GM12872 (cell line): ENCODE measurements at regions not wholly inside any gene's neighbourhood (a gene's known extent, or its start where the extent isn't known, plus 50 kb on each side); places are given as distances from the start of the nearest gene placed in this dataset.

Source experiments
- TF ChIP-seq, protein P1 (sequence below): IDR thresholded peaks from 3 replicates; pipeline ENCODE4 v1.5.1; 2011; ENCODE audit warnings: low read depth, mild to moderate bottlenecking, low read length, moderate library complexity; ENCODE audit not compliant: insufficient read depth

DNA sequence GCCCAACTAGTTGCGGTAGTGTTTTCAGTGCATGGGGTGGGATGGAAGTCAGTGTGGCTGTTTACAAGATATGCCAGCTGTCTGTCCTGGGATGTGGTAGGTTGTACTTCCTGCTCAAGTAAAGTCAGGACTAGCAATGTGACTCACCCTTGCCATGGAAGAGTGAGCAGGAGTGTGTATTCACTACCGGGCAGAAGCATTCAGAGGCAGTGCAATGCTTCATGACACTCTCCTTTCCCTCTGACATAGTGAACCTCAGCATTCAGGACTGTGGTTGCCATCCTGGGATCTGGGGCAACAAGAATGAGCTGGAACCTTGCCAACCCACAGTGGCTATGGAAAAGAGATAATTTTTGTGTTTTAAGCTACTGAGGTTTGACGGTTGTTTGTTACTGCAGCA, 68.9 kb downstream of the BOD1 start:
- TF ChIP-seq, protein P1, sequence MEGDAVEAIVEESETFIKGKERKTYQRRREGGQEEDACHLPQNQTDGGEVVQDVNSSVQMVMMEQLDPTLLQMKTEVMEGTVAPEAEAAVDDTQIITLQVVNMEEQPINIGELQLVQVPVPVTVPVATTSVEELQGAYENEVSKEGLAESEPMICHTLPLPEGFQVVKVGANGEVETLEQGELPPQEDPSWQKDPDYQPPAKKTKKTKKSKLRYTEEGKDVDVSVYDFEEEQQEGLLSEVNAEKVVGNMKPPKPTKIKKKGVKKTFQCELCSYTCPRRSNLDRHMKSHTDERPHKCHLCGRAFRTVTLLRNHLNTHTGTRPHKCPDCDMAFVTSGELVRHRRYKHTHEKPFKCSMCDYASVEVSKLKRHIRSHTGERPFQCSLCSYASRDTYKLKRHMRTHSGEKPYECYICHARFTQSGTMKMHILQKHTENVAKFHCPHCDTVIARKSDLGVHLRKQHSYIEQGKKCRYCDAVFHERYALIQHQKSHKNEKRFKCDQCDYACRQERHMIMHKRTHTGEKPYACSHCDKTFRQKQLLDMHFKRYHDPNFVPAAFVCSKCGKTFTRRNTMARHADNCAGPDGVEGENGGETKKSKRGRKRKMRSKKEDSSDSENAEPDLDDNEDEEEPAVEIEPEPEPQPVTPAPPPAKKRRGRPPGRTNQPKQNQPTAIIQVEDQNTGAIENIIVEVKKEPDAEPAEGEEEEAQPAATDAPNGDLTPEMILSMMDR = no peak

DNA sequence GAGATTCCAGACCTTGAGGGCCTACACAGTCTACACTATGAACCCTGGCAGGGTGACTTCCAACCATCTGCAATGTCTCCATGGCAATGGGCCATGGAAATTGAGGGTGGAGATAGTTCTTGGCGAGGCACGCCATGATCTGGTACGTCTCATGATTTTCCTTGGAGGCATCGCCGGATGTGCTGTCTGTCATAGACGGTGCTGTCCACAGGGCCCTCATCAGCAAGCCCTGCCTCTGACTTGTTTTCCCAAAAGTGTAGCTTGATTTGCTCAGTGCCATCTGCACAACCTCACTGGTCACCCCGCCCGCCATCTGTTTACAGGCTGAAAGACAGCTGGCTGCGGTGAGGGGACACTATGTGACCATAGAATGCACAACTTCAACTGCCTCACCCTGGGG, 73.5 kb downstream of the BOD1 start:
- TF ChIP-seq, protein P1 = no peak

DNA sequence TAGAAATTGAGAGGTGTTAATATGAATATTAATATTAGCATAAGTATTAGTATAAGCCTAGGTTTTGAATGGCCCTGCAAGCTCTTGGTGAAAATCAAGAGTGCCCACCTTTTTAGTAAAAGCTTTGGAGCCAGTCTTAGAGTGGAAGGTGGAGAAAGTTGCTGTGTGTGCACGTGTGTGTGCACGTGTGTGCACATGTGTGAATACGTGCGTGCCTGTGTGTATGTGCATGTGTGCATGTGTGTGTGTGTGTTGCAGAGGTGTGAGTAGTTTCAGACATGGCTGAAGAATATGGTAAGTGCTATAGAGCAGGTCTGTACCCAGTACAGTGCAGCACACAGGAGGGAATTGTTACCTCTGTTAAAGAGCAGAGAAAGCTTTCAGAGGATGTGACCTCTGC, 74.3 kb downstream of the BOD1 start:
- TF ChIP-seq, protein P1 = no peak

DNA sequence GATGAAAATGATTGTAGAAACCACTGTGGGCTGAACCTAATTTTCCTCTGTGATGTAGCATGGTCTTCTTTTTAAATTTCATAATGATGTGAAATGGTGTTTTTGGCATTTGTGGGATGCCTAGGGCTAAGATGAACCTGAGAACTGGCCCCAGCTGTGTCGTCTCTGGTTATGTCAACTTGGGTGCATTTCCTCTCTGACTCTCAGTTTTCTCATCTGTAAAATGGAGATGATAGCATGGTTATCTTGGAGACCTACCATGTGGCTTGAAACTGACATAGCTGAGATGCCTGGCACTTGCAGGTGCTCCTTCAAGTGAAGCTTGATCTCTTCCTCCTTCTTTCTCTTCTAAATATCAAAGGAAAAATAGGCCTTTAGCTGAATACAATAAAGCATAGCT, 77.8 kb downstream of the BOD1 start:
- TF ChIP-seq, protein P1 = no peak

DNA sequence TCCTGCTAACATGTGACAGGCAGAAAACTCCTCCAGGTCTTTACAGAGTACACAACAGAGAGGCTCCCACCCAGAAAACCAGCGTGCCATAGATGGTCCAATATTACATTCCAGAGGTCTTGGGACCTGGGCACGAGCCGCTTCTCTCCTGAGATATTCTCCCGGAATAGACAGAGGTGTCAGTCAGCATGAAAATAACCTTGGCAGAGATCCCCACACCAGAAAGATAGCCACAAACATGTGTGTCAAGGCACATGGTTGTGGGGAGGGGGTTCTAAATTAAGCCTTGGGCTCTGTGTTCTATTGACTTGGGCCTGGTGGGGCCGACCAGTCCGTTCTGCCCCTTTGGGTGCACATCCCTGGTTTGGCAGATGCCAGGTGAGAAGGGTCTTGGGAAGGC, 78.4 kb downstream of the BOD1 start:
- TF ChIP-seq, protein P1 = no peak

DNA sequence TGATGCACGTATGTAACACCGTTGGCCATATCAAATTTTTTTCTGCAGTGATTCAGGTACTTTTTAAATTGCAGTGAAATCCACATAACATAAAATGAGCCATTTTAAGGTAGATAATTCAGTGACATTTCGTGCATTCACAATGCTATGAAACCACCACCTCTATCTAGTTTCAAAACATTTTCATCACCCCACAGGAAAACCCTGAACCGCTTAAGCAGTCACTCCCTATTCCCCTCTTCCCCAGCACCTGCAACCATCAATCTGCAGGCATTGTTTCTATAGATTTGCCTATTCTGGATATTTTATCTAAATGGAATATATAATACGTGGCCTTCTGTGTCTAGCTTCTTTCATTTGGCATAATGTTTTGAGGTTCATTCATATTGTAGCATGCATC, 79.2 kb downstream of the BOD1 start:
- TF ChIP-seq, protein P1 = no peak

DNA sequence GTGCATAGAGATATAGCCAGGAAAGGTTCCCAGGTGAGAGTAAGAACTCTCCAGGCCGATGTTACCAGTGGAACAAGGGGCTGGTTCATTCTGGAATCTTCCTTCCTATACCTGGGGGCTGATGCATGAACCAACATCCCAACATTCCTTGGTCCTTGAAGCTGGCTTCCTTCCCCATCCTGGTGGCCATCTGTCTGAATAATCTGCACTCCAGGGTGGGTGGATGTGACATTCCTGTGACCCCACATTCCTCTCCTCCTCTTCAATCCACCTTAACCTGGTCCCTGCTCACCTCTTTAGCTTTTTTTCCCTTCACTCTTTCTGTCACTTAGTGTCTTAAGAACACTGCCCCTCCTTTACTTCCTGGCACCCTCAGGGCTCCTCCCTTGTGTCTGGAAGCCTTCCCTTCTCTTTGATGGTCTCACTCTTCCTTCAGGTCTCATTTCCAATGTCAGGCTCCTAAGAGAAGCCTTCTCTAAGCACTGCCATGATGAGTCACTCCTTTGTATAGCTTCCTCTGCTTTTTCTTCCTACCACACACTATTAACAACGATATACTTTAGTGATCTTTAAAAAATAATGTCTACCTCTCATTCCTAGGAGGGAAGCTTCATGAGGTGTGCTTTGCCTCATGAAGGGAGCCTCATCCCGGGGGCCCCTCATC, 80.3 kb downstream of the BOD1 start:
- TF ChIP-seq, protein P1 = no peak
